ENCODE measurements at regions not wholly inside any gene's neighbourhood (a gene's known extent, or its start where the extent isn't known, plus 50 kb on each side); places are given as distances from the start of the nearest gene placed in this dataset.

DNA sequence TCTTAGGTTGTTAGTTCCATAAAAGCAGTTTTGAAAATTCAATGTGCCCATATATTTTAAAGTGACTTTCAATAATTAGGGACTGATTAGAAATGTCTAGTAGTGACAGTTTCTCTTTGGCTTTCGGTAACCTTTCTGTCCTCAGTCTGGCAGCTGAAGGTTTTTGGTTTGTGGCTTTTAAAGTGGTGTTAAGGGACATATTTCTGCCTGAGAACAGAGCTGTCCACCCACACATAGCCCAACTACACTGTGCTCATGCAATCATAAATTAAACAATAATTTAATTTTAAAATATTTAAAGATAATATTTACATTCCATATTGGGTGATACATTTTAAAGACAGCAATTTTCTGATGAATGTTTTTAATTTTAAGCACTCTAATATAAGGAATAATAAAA lies 335.0 kb upstream of the TENM3 start:
- no peak for DNase-seq (ENCODE audit: low read depth)
- TF ChIP-seq, protein P1, sequence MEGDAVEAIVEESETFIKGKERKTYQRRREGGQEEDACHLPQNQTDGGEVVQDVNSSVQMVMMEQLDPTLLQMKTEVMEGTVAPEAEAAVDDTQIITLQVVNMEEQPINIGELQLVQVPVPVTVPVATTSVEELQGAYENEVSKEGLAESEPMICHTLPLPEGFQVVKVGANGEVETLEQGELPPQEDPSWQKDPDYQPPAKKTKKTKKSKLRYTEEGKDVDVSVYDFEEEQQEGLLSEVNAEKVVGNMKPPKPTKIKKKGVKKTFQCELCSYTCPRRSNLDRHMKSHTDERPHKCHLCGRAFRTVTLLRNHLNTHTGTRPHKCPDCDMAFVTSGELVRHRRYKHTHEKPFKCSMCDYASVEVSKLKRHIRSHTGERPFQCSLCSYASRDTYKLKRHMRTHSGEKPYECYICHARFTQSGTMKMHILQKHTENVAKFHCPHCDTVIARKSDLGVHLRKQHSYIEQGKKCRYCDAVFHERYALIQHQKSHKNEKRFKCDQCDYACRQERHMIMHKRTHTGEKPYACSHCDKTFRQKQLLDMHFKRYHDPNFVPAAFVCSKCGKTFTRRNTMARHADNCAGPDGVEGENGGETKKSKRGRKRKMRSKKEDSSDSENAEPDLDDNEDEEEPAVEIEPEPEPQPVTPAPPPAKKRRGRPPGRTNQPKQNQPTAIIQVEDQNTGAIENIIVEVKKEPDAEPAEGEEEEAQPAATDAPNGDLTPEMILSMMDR (IDR thresholded peaks at IDR 0.05; ENCODE audit: control insufficient read depth, insufficient read depth, low read depth, low read length, missing control alignments) = no peak

DNA sequence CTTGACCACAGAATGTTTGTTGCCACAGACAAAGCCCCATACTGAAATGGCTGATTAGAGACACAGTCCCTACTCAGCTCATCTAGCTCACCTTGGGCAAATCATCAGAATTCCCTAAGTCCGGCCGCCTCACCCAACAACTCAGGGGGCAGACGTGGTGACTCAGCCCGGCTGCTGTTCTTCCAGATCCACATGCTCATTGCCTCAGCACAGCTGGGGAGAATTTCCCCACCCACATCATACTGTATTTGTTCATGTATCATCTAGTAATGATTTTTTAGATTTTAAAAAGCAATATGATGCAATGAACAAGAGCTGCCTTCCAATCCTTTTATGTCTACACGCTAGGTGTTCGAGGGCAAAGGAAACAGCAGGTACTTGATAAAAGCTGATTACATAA lies 333.8 kb upstream of the TENM3 start:
- DNase-seq (ENCODE audit: low read depth) = peak; percentile 55
- TF ChIP-seq, protein P1 (IDR thresholded peaks at IDR 0.05; ENCODE audit: control insufficient read depth, insufficient read depth, low read depth, low read length, missing control alignments) = no peak
- H3K4me3 ChIP-seq (ENCODE audit: control insufficient read depth, low read depth, low read length) = no peak overlapping the region

More for the DNA sequence above, 335.0 kb upstream of the TENM3 start:
- H3K4me3 ChIP-seq (ENCODE audit: control insufficient read depth, low read depth, low read length) = no peak overlapping the region

DNA sequence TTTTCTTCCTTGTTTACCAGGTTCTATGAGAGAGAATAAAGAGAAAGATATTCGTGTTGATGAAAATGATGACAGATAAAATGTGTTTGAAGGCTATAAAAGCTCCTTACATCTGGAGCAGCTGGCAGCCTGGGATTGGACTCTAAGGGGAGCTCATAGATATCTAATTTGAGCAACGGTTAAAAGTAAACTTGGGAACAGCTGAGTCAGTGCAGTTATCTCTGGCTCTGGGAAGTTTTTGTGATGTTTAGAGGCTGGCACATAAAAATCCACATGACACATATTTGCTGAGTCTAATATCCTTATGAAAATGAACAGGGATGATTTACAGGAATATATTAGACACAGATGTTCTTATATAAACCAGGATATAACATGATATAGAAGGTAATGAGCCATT lies 331.8 kb upstream of the TENM3 start:
- no peak overlapping the region for H3K4me3 ChIP-seq (ENCODE audit: control insufficient read depth, low read depth, low read length)
- TF ChIP-seq, protein P1 (IDR thresholded peaks at IDR 0.05; ENCODE audit: control insufficient read depth, insufficient read depth, low read depth, low read length, missing control alignments) = no peak
- peak; percentile 39 for DNase-seq (ENCODE audit: low read depth)

DNA sequence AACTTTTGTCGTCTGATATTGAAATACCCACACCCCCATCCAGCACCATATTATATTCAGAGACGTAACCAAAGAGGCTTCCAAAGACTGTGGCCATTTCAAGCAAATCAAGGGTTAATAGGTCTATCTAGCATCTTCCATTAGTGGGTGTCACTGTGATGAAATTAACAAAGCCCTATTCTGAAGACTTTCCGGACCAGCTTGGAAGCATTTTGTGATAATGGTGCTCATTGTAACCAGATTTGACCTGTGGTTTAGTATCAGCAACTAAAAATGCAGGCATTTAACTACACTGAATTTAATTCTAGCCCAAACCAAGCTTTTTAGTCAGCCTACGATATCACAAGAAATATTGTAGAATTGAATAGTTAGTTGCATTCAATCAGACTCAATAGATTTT lies 309.7 kb upstream of the TENM3 start:
- TF ChIP-seq, protein P1 (IDR thresholded peaks at IDR 0.05; ENCODE audit: control insufficient read depth, insufficient read depth, low read depth, low read length, missing control alignments) = no peak
- no peak for DNase-seq (ENCODE audit: low read depth)

DNA sequence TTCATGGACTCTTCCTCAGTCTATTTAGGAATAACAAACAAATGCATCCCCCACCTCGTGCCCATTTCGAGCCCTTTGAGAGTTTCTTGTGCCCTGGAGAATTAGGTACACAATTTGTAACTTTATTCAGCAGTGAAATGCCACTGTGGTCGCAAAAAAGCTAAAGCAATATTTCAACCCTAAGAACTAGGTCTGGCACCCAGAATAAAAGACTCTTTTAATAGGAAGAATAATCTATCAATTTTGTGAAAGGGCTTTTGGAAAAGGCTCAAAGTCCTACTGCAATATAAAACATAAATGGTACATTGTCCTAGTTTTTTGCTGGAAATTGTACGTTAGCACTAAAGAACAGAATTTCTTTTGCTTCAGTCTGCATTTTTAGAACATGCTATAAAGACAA lies 304.6 kb upstream of the TENM3 start:
- DNase-seq (ENCODE audit: low read depth) = no peak
- TF ChIP-seq, protein P1 (IDR thresholded peaks at IDR 0.05; ENCODE audit: control insufficient read depth, insufficient read depth, low read depth, low read length, missing control alignments) = no peak
- no peak overlapping the region for H3K4me3 ChIP-seq (ENCODE audit: control insufficient read depth, low read depth, low read length)

More for the DNA sequence above, 309.7 kb upstream of the TENM3 start:
- no peak overlapping the region for H3K4me3 ChIP-seq (ENCODE audit: control insufficient read depth, low read depth, low read length)

DNA sequence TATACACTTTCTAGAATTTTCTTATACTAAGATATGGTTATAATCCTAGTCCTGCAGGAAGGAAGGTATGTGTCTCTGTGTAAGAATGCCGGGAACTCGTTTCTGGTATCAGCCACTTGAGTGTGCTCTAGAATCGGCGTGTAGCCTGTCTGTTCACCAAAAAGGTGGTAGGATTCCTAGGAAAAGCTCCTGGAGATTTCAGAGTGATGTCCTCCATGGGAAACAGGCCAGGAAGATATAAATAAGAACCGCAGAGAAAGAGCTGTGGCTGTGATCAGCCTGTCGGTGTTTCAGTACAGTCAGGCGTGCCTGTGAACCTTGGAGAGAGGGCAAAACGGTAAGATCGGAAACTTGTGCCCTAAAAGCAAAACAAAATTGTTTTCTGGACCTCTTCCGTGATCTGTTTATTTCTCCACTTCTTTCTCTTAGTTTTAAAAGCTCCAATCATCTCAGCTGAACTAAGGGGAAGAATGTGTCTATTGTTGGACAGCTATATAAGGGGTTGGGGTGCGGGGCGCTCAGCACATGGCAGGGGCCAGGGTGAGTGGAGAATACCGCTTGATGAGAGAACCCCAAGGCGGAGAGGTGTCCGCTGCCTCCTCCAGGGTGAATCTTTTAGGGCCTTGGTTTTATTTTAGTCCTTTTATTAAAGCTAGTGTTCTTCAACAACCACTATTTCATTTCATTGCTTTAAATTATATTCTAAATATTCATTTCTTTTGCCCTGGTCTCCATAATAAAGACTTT lies 303.8 kb upstream of the TENM3 start:
- no peak for DNase-seq (ENCODE audit: low read depth)
- TF ChIP-seq, protein P1 (IDR thresholded peaks at IDR 0.05; ENCODE audit: control insufficient read depth, insufficient read depth, low read depth, low read length, missing control alignments) = peak; percentile 7
- H3K4me3 ChIP-seq (ENCODE audit: control insufficient read depth, low read depth, low read length) = no peak overlapping the region

Data from AG09309 (cell line).